Body of pancreas (tissue), 4 donors: ENCODE measurements at regions not wholly inside any gene's neighbourhood (a gene's known extent, or its start where the extent isn't known, plus 50 kb on each side); places are given as distances from the start of the nearest gene placed in this dataset.

Experiments
- ATAC-seq: fragments of 150-250 bp; one replicate; pipeline ENCODE4 v1.9.1; 2016
- DNase-seq, 4 donors: peaks; one replicate each; pipeline ENCODE4 v3.0.0-alpha.2; 2019
- H3K27ac ChIP-seq, 4 donors: fragments of 200-600 bp; sonication (generic); 1 replicate in 3 of 4; 2 replicates in 1 of 4; pipeline versions ENCODE4 v1.5.1 to v1.6.1; 2016 to 2019; ENCODE audit warnings: mild to moderate bottlenecking in 1 of 4, mixed read lengths in 1 of 4, moderate library complexity in 1 of 4
- H3K27me3 ChIP-seq, 2 donors: fragments of 200-600 bp; sonication (generic); one replicate each; pipeline ENCODE4 v1.6.0; 2016; ENCODE audit warnings: mild to moderate bottlenecking in 1 of 2
- H3K36me3 ChIP-seq, 2 donors: fragments of 200-600 bp; sonication (generic); replicated peaks in 1 of 2; 2 replicates each; pipeline ENCODE4 v1.5.1; 2016; ENCODE audit warnings: low read depth in 2 of 2; ENCODE audit not compliant: insufficient read depth in 1 of 2
- H3K4me1 ChIP-seq: fragments of 200-600 bp; sonication (generic); one replicate; pipeline ENCODE4 v1.6.0; 2016
- H3K4me3 ChIP-seq, 2 donors: fragments of 200-600 bp; sonication (generic); 1 replicate in 1 of 2; 2 replicates in 1 of 2; pipeline ENCODE4 v1.5.1; 2016 to 2019
- H3K9me3 ChIP-seq, 3 donors: fragments of 200-600 bp; sonication (generic); 1 replicate in 2 of 3; 2 replicates in 1 of 3; pipeline ENCODE4 v1.5.1; 2016
- POLR2A ChIP-seq, 3 donors: fragments of 450-650 bp; IDR thresholded peaks; one replicate each; pipeline ENCODE4 v1.6.1; 2016; ENCODE audit warnings: antibody characterized with exemption in 3 of 3, mild to moderate bottlenecking in 2 of 3
- WGBS, 2 donors: methylation state at CpG; one replicate each; pipeline ENCODE4 v1.1.5; 2017; 5-methylcytosine and 5-hydroxymethylcytosine counted together
- intact Hi-C: fragments of 100-400 bp; cut with DNase I; formaldehyde crosslinking; loops from one replicate; pipeline ENCODE4 v1.15.1; 2023
- TF ChIP-seq, protein P1 (sequence below), 7 experiments: fragments of 450-650 bp in 4 of 7; fragments of 200-600 bp in 3 of 7; sonication (generic) in 3 of 7; IDR thresholded peaks; one replicate each; pipeline ENCODE4 v1.5.1; 2016 to 2019; ENCODE audit warnings: antibody characterized with exemption in 7 of 7

DNA sequence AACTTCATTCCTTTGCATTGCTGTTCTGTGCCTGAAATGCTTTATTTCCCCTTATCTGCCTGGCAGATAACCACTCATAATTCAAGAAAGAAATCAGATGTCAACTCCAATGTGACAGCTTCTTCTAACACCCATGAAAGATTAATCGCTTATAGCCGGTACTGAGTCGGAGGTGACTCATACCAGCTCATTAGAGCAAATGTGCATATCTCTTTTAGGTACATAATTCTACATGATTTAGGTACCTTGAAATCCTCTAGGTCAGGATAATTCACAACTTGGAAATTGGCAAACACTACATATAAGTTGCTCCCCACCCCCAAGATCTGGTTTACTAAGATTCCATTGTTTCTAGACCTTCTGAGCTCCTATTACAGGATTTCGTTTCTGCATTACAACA is 554.4 kb upstream of the SORCS1 start:
- no peak for TF ChIP-seq POLR2A (IDR thresholded peaks at IDR 0.05)
- TF ChIP-seq, protein P1, sequence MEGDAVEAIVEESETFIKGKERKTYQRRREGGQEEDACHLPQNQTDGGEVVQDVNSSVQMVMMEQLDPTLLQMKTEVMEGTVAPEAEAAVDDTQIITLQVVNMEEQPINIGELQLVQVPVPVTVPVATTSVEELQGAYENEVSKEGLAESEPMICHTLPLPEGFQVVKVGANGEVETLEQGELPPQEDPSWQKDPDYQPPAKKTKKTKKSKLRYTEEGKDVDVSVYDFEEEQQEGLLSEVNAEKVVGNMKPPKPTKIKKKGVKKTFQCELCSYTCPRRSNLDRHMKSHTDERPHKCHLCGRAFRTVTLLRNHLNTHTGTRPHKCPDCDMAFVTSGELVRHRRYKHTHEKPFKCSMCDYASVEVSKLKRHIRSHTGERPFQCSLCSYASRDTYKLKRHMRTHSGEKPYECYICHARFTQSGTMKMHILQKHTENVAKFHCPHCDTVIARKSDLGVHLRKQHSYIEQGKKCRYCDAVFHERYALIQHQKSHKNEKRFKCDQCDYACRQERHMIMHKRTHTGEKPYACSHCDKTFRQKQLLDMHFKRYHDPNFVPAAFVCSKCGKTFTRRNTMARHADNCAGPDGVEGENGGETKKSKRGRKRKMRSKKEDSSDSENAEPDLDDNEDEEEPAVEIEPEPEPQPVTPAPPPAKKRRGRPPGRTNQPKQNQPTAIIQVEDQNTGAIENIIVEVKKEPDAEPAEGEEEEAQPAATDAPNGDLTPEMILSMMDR (IDR thresholded peaks at IDR 0.05), result no peak
- intact Hi-C loops, result no loop called here
- no peak for ATAC-seq
- Histone ChIP-seq H3K36me3 (no peaks in the 10 kb centered on the region), H3K4me3 (no peak overlapping the region), H3K4me1 (no peaks in the 10 kb centered on the region), H3K27ac (no peak overlapping the region), H3K27me3 (no peaks in the 10 kb centered on the region), H3K9me3 (no peaks in the 10 kb centered on the region)
- DNase-seq, result no peak
- 31 to 44% methylated on average over 4 of the region's 4 CpGs for WGBS, 2 donors

DNA sequence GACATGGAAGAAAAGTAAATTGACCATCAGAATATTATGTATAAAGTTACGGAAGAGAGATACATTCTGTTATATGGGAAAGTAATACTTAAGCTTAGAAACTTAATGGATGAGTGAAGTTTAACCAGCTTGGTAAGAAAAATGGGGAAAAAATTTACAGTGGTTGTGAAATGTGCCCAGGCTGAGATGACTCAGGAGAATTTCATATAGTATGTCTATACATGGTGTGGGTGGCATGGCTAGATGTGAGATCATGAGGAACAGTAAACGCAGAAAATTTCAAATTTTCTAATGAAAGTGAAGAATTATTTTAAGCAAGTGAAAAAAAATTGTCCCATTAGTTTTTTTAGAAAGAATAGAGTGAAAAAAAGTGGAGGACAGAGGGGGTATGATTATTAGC is 552.5 kb upstream of the SORCS1 start:
- no peaks in the 10 kb centered on the region for H3K36me3 ChIP-seq
- ATAC-seq (no peak), DNase-seq (no peak)
- no peak for TF ChIP-seq POLR2A (IDR thresholded peaks at IDR 0.05)
- TF ChIP-seq, protein P1 (IDR thresholded peaks at IDR 0.05), result no peak
- H3K9me3 ChIP-seq, result no peaks in the 10 kb centered on the region
- H3K27me3 ChIP-seq, result no peaks in the 10 kb centered on the region
- H3K4me1 ChIP-seq, result no peaks in the 10 kb centered on the region
- intact Hi-C loops, result no loop called here
- no peak overlapping the region for H3K4me3 ChIP-seq
- H3K27ac ChIP-seq, result no peak overlapping the region
- WGBS, 2 donors, result 71 to 77% methylated on average over 2 of the region's 2 CpGs

DNA sequence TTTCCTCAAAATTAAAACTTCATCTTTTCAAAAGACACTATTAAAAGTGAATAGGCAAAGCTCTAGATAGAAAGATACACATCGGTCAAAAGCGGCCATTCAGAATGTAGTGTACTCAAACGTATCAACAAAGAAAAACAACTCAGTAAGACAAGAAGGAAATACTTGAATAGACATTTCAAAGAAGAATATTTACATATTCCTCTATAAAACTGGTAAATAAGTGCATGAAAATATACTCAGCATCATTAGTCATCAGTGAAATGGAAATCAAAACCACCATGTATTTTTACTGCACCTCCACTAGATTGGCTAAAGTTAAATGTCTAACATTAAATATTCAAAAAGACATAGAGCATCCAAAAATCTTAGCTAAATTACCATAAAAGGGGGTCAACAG is 551.1 kb upstream of the SORCS1 start:
- H3K36me3 ChIP-seq, result no peaks in the 10 kb centered on the region
- no peaks in the 10 kb centered on the region for H3K9me3 ChIP-seq
- DNase-seq, result no peak
- TF ChIP-seq, protein P1 (IDR thresholded peaks at IDR 0.05), result no peak
- no peak for TF ChIP-seq POLR2A (IDR thresholded peaks at IDR 0.05)
- intact Hi-C loops, result no loop called here
- H3K27me3 ChIP-seq, result no peaks in the 10 kb centered on the region
- H3K4me3 ChIP-seq, result no peak overlapping the region
- WGBS, 2 donors, result 81 to 86% methylated on average over 3 of the region's 3 CpGs
- ATAC-seq, result no peak
- H3K4me1 ChIP-seq, result no peaks in the 10 kb centered on the region
- H3K27ac ChIP-seq, result no peak overlapping the region

DNA sequence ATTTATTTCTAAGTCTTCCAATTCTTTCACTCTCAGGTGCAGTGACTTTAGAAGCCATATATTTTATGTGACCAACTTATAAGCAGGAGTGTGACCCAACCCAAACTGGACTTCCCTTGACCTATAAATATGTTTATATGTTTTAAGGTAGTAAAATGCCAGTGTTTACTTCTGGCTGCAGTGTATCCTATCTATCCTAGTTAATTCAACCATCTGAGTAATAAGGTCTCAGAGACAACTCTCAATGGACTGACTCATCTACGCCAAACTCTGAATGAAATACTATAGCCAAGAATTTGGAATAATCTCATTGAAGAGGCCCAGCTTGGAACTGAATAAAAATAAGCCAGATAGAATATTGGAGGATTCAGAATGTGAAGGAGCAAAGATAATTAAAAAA is 544.5 kb upstream of the SORCS1 start:
- 86 to 88% methylated on average over 1 of the region's 1 CpG for WGBS, 2 donors
- no peaks in the 10 kb centered on the region for H3K4me1 ChIP-seq
- H3K27ac ChIP-seq, result no peak overlapping the region
- TF ChIP-seq, protein P1 (IDR thresholded peaks at IDR 0.05), result no peak
- TF ChIP-seq POLR2A (IDR thresholded peaks at IDR 0.05), result no peak
- DNase-seq (no peak), ATAC-seq (no peak)
- H3K27me3 ChIP-seq, result no peaks in the 10 kb centered on the region
- H3K4me3 ChIP-seq, result no peak overlapping the region
- H3K36me3 ChIP-seq, result no peaks in the 10 kb centered on the region
- H3K9me3 ChIP-seq, result no peaks in the 10 kb centered on the region
- intact Hi-C loops, result no loop called here

DNA sequence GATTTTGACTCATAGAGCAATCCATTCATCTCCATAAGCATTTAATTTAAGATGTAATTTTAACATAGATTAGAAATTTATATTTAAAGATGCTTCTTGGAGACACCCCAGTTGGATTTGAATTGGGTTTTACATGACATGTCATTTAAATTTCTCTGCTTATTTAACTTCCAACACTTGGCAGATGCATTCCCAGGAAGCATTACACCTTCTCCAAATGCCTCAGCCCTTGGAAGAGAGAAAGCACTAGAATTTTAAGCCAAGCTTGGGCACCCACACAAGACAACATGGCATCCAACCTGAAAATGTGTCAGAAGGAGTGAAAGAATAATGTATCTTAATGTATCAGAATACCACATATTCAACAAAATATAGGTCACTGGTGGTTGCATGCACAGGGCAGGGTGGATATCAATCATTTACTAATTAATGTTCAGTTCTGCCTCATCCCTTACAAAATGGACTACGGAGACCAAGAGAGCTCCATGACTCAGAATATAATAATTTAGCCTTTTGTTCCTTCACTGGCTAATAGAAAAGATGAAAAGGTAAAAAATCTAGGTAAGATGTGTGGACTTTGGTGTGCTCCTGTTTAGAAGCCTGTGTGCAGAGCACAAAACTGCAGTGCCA is 541.7 kb upstream of the SORCS1 start:
- intact Hi-C loops, result no loop called here
- Histone ChIP-seq H3K4me1 (no peaks in the 10 kb centered on the region), H3K27me3 (no peaks in the 10 kb centered on the region), H3K4me3 (no peak overlapping the region), H3K36me3 (no peaks in the 10 kb centered on the region), H3K27ac (no peak overlapping the region), H3K9me3 (no peaks in the 10 kb centered on the region)
- WGBS, 2 donors, result 74 to 83% methylated on average over 1 of the region's 1 CpG
- no peak for DNase-seq
- TF ChIP-seq, protein P1 (IDR thresholded peaks at IDR 0.05), result no peak
- TF ChIP-seq POLR2A (IDR thresholded peaks at IDR 0.05), result no peak
- no peak for ATAC-seq
